HG03060 (cell line): ENCODE measurements at regions not wholly inside any gene's neighbourhood (a gene's known extent, or its start where the extent isn't known, plus 50 kb on each side); places are given as distances from the start of the nearest gene placed in this dataset.

Experiments used
- ATAC-seq: cut with Tn5 transposase; IDR thresholded peaks from one replicate; pipeline ENCODE4 v1.9.1; 2021; ENCODE audit warnings: low read depth, moderate number of reproducible peaks; ENCODE audit not compliant: unreplicated experiment

DNA sequence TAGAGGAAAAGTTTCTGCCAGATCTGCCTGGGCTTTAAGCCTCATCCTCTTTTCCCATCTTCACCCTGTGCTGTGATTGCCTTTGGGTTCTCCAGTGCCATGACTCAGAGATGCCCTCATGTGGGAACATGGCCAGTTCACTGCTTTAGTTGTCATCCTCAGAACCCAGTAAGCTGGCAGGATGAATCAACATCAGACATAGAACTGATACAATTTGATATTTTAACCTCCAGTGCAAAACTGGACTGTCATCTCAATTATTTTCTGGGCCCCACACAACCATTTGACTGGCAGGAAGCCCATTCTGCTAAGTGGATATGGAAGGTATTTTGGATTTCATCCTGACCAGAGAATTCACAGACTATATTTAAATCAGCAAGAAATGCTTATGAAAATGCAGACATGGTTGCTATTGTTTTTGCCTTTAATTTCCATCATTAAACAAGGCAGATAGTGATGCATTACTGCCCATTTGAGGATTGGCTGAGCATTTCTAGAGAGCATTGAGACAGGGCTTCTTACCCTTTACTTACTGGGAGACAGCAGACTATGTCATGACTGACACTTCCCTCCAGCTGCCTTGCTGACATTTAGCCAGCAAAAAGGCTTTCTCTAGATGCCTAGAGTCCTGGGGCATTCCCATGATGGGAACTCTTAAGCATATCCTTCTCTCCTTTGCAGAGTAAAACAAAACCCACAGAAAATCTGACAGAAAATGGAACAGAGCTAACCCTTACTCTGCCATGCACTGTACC, 327.1 kb upstream of the MTNR1B start:
- no peak for ATAC-seq

DNA sequence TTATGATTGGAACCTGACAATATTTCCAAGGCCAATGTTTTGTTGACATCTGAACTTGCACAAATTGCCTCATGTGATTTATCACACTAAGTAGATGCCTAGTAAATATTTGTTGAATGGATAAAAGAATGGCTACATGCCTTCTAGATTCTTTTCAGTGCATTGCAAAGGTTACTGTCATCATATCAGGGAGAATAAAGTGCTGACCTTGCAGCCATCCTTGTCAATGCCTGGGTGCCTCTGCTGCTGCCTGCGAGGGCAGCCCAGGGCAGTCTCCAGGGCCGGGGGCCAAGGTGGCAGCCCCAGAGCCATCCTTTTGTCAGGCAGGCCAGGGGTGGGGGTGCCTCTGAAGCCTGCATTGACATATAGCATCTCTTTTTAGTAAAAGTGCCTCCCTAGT, 325.6 kb upstream of the MTNR1B start:
- ATAC-seq, result no peak

DNA sequence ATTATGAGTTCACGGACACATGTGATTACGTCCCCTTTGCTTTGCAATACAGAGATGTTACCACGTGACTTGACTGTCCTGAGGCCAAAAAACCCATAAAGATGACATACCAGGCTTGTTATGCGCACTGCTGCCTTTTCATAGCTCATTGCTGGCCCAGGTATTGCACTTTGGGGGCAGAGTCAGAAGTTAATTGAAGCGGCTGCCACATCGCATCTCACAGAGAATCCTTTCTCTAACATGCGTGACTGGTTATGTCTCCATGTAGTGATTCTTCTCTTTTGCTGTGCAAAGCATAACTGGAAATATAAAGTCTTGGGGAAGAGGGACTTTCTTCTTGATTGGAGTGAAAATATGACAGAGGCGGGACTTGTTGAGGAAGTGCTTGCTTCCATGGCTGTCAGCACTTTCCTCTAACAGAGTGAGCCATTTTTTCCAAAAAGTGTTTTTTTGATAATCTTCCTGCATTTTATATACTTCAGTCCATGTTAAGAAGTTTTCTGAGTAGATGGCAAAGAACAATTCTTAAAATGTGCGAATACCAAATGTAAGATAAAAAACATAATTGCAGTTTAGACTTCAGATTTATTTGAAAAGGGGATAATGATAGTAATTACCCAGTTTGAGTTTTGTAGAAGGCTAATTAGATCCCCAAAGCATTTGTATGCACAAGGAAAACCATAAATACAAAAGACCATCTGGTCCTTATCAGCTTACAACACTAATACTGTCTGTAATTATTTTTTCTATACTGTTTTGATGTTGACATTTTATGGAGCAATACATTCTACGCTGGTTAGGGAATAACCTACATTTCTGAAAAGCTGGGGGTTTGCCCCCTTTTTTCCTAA, 324.6 kb upstream of the MTNR1B start:
- no peak for ATAC-seq

DNA sequence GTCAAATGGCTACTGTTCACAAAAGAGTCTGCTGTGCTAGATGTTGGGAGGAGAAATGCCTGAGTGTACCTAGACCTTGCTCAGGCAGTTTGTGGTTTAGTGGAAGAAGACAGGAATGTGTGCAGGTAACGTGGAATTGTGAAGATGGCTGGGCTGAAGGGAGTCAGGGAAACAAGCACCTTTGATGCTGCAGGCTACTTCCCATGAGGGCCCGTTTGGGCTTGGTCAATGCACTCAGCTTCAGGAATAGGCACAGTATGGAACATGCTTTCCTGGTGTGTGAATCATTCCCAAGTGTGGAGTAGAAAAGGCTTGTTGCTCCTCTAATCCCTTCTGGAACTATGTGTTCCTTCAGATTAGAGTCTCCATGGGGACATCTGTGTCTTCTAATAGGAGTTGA, 318.3 kb upstream of the MTNR1B start:
- ATAC-seq, result no peak

DNA sequence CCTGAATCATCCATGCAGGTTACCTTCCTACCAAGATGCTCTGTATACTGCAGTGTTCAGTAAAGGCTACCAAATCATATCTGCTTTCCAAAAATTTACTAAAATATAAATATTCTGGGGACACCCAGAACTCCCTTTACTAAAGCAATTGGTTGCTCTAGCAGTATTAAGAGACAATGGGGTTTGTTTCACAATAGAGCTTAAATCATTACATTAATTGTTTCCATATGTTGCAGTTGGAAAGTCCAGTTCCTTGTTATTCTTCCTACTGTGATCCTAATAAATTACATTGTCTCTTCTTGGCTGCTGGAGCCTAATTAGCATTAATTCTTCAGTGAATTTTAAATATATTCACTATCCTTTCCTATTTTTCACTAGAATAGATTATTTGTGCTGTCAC, 316.0 kb upstream of the MTNR1B start:
- ATAC-seq, result no peak

DNA sequence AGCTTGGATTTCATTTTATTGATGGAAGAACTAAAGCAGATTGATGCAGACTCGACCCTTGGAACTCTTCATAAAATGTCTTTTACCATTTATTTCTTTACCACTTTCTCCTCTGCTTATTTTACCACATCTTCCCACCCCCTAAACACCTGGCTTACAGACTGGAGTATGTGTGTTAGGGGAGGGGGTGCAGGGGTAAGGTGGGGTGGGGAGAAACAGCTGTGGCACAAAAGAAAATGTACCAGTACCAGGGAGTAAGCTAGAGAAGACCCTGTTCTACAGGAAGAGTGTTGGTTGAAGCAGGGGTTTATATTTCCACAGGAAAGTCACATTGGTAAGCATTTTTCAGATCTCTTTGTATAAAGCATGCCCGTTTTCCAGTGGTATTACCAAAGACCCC, 312.7 kb upstream of the MTNR1B start:
- ATAC-seq, result no peak

DNA sequence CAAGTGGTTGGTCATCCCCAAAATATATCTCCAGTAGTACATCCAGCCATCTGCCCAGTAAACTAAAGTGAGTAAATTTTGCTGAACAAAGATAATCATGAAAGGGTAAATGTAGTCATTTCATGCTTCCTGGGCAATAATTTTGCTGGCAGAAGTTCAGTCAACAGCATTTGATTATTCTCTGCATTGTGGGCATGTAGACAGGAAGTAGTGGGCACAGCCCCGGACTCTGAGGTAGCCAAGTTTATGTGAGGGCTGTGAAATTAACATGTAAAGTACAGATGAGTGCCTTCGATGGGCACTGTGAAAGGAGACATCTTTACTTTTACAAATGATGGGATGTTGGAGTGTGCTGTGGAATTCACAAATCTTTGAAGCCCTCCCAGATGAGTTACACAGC, 312.2 kb upstream of the MTNR1B start:
- ATAC-seq, result no peak

DNA sequence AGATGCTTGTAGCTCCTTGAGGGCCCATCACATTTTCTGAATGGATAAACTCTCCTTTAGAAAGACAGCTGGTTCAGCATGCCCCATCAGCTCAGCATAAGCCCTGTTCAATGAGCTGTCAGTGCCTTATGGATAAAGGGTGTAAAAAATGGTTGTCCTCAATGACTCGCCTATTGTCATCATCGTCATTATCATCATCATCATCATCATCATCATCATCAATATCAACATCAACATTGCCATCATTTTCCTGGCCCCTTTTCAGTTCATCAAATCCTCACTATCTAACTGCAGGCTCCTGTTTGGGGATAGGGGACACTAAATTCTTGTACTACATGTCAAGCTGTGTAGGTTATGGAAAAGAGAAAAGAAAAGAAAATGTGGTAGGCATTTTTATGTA, 310.7 kb upstream of the MTNR1B start:
- no peak for ATAC-seq

DNA sequence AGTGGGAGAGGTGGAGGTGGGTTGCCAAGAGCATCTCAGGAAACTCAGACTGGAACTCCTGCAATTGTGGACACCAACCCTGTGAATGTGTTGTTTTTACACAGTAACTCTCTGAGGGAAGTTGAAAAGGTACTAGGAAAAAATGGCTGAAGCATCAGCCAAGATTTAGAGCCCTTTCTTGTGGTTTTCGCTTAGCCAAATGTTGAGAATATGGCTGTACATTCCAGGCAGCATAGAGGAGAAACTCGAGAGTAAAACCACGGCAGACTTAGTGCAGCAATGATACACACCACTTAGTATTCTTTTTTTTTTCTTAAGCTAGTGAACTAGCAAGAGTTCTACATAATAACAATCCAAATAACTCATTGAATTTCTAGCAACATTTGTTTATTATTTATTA, 309.7 kb upstream of the MTNR1B start:
- no peak for ATAC-seq

DNA sequence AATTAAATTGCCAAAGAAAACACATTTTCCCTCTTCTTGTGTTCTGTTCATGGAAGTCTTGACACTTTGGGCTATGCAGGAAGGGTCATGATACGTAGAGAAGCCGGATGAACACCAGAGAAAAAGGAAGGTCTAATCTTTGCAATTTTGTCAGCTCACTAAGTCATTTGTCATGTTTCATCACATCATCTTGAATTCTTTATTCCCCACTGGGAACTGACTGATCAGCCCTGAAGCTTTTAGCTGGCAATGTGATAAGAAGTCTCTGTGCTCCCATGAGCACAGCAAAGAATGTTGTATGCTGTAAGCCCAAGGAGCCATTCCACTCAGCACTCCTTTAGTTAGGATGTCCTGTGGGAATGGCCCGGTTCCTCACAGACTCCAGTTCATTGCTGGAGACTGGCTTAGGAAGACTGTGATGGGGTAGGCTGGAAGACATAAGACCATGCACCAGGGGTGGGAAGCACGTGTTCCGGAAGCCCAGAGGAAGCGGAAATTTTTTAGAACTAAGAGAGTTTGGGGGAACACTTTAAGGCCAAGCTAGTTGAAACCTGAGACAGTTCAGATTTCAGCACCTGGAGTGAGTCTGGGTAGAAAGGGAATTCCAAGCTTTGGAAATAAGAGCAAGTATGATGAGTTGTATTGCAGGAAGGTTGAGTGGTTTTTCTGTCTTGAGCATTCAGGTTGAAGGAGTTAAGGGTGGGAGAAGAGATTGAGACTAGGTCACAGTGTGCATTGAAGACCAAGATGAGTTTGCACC, 306.7 kb upstream of the MTNR1B start:
- ATAC-seq, result no peak

DNA sequence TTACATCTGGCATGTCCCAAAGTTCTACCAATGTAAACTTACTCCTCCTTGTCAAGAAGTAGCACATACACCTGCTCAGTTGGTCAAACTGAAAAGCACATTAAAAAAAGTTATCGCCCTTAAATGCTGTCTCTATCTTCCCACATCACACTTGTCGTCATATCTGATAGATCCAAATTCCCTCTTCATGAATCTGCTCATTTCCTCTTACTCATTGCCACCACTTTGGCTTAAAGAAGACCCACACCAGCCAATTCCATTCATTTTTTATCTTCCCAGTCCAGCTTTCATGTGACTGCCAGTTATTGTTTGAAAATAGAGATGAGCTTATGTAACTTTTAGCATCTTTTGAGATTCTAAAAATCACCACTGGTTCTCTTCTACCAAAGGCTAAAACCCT, 305.9 kb upstream of the MTNR1B start:
- no peak for ATAC-seq

DNA sequence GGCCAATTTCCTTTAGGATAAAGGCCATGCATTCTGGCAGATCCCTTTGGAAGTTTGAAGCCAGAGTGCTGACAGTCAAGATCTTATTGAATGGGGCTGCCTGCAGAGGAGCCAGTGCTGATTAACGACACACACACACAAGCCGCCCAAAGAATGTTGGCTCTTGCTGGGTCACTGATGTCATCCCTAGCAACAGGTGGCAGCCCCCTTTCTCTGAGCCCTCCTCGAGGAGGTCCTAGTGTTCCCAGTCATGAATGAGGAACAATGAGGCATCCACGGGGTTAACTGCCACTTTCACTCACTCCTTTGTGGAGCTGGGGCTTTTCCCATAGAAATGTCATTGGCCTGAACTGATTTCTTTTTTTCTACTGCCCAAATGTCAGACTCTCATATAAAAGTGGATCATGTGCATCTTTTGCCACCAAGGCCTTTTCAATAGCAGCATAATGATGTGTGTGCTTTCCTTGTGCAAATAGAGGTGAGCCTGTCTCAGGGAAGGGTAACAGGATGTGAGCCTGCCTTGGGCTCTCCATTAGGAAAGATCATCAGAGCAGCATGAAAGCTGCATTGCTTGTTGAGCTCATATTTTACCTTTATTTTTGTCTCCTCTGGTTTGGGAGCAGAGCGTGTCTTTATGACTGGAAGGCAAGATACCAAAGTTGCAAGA, 301.8 kb upstream of the MTNR1B start:
- no peak for ATAC-seq

DNA sequence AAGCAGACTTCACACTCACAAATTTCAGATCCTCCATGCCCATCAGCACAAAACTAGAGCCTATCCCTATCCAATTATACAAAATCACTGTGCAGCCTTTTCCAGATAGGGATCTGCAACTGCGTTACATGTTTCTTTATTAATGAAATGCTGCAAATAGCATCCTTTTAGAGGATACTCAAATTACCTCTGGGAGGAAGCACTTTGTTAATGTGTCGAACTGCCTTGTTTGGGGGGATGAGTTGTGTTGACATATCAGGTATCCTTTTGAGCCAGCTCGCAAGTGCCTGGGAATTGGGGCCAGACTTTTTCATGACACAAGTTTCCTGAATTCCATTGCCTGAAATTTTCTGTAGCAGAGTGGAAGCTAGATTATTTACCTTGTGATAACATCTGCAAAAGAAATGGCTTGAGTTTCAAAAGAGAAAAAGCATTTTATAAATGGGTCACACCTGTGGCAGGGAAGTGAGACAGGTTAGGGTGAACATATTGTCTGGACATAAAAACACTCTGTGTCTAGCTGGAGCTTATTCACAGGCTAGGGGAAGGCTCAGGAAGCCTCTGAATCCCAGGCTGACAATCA, 299.1 kb upstream of the MTNR1B start:
- ATAC-seq, result no peak

DNA sequence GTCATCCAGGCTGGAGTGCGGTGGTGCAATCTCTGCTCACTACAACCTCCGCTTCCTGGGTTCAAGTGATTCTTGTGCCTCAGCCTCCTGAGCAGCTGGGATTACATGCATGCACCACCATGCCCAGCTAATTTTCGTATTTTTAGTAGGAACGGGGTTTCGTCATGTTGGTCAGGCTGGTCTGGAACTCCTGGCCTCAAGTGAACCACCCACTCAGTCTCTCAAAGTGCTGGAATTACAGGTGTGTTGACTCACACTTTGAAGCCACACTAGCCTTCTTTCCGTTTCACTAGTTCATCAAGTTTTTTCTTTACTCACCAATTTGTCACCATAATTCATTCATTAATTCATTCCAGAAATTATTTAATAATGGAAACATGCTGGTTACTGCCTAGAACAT, 298.4 kb upstream of the MTNR1B start:
- ATAC-seq, result no peak

DNA sequence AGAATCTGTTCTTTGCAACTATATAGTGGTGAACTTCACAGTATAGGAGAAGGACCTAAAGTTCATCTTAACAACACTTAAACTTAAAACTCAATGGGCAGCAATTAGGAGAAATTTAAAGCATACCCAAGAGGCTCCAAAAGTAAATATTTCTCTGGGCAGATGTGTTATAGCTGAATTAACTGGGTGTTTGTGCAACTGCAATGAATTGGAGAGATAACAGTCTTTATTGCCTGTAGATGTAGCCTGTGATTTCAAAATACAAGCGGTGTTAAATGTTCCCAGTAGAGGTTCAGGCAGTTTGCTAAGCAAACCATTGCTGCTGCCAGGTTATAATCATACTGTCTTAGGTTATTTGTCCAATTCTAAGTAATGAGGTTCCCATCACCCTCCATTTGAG, 294.1 kb upstream of the MTNR1B start:
- no peak for ATAC-seq

DNA sequence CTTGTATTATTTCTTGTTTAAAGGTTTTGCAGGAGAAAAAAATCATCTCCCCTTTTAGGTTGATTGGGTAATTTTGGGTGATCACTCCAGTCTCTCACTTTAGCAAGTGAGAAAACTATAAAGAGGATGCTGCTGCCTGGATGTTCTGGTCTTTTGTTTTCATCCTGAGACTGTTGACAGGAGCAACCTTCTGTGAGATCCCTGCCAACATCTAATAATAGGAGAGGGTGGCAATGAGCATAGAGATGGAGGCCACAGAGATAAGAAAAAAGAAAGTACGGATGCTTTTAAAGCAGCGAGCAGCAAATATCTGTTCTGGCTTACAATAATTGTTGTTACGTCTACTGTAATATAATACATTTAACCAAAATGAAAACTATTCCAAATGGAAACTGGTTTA, 293.6 kb upstream of the MTNR1B start:
- ATAC-seq, result no peak

DNA sequence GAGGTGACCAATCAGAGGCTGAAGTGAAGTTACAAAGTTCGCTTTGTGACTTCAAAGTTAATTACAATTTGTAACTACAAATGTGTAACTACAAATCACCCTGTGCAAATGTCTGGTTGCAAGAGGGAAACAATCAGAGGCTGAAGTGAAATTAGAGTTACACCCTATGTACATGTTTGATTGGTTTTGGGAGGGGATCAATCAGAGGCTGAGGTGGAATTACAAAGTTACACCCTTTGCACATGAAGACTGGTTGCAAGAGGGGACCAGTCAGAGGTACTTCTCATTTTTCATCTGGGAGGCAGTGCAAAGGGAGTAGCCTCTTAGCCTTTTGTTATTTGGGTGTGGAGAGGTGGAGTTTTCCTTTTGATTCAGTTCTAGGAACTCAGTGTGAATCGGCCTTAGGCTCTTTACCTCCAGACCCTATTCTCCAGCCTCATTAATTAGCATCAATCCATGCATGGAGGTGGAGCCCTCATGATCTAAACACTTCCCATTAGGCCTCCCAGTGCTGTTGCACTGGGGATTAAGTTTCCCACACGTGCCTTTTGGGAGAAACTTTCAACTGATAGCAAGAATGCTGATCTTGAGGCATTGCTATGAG, 291.3 kb upstream of the MTNR1B start:
- ATAC-seq, result no peak

DNA sequence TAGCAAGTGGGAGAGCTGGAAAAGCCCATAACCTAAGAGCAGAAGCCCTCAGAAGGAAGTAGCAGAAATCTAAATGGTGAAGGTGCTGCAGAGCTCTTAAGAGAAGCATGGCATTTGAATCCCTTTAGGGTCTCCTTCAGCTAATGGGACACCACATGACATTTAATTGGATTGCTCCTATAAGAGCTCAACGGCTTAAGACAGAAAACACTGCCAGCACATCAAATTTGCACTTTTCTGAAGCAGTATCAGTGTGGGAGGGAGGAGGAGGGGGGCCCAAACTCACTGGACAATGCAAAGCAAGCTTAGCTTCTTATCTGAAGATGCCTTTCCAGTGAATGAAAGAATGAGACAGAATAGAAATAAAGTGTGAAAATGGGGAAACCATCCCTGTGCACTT, 287.9 kb upstream of the MTNR1B start:
- no peak for ATAC-seq

DNA sequence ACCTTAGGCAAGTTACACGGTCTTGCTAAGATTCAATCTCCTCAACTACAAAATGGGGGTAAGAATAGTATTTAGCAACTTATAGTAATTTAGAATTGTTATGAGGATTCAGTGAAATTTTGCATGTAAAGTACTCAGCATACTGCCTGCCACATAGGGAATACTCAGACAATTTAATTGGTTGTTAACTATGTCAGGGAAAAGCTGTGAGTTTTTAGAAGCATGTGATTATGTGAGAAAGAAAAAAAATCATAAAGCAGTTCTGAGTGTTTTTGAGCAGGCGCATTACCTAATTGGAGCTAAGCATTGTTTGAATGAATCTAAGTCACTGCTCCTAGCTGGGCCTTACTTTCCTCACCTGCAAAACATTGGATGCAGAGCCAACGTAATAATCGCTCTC, 287.3 kb upstream of the MTNR1B start:
- ATAC-seq, result no peak

DNA sequence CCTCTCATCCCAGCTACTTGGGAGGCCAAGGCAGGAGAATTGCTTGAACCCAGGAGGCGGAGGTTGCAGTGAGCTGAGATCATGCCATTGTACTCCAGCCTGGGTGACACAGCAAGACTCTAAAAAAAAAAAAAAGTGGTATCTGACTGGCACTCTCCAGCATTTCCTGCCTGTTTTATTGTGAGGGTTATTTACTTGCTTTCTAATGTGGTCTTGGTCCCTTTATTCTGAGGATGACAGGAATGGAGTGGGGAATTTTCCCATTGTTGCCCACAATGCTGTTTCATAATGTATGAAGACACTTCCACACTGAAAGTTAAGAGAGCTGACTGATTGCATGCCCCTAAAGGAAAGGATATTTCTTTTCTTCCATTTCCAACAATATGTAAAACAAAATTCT, 286.5 kb upstream of the MTNR1B start:
- ATAC-seq, result no peak
